Liver (tissue), 8 donors: ENCODE measurements at regions not wholly inside any gene's neighbourhood (a gene's known extent, or its start where the extent isn't known, plus 50 kb on each side); places are given as distances from the start of the nearest gene placed in this dataset.

ENCODE experiments used
- DNase-seq: peaks from one replicate; pipeline ENCODE4 v3.0.0-alpha.2; 2017; ENCODE audit warnings: low spot score
- H3K27ac ChIP-seq, 2 donors: one replicate each; pipeline ENCODE4 v1.7.0; 2013; ENCODE audit warnings: inconsistent platforms in 2 of 2, low read length in 2 of 2, control low read depth in 1 of 2, low read depth in 1 of 2, mild to moderate bottlenecking in 1 of 2
- H3K27me3 ChIP-seq, 4 donors: one replicate each; pipeline versions ENCODE4 v1.6.1 to v1.7.0; 2013; ENCODE audit warnings: low read length in 3 of 4, inconsistent platforms in 1 of 4, mild to moderate bottlenecking in 1 of 4, moderate library complexity in 1 of 4; ENCODE audit not compliant: control insufficient read depth in 4 of 4, insufficient read depth in 4 of 4
- H3K36me3 ChIP-seq, 4 donors: one replicate each; pipeline versions ENCODE4 v1.6.1 to v1.7.0; 2013; ENCODE audit warnings: low read length in 3 of 4, mild to moderate bottlenecking in 3 of 4, low read depth in 1 of 4, moderate library complexity in 1 of 4; ENCODE audit not compliant: control insufficient read depth in 4 of 4, insufficient read depth in 3 of 4
- H3K4me1 ChIP-seq, 4 donors: one replicate each; pipeline versions ENCODE4 v1.6.1 to v1.7.0; 2013; ENCODE audit warnings: low read length in 3 of 4, mild to moderate bottlenecking in 3 of 4, moderate library complexity in 1 of 4; ENCODE audit not compliant: control insufficient read depth in 4 of 4, insufficient read depth in 4 of 4
- H3K4me3 ChIP-seq, 3 donors: one replicate each; pipeline versions ENCODE4 v1.6.1 to v1.7.0; 2013; ENCODE audit warnings: low read length in 3 of 3, control low read depth in 1 of 3, low read depth in 1 of 3, mild to moderate bottlenecking in 1 of 3
- H3K9ac ChIP-seq, 2 donors: one replicate each; pipeline ENCODE4 v1.7.0; 2013; ENCODE audit warnings: low read length in 2 of 2, mild to moderate bottlenecking in 2 of 2, moderate library complexity in 2 of 2, control low read depth in 1 of 2, low read depth in 1 of 2
- H3K9me3 ChIP-seq, 4 donors: one replicate each; pipeline versions ENCODE4 v1.6.1 to v1.7.0; 2013; ENCODE audit warnings: low read length in 3 of 4; ENCODE audit not compliant: control insufficient read depth in 4 of 4
- ATF3 ChIP-seq: IDR thresholded peaks from 2 replicates; pipeline ENCODE4 v1.6.1; 2016; ENCODE audit warnings: antibody characterized with exemption
- CTCF ChIP-seq: fragments of 150-350 bp; IDR thresholded peaks from 2 replicates; pipeline ENCODE4 v1.5.1; 2017; ENCODE audit warnings: improper control_type of control experiment, low read depth, low read length; ENCODE audit not compliant: missing input control
- FOXA1 ChIP-seq: IDR thresholded peaks from 2 replicates; pipeline ENCODE4 v1.6.1; 2016; ENCODE audit warnings: antibody characterized with exemption
- GABPA ChIP-seq, 2 donors: IDR thresholded peaks in 1 of 2; conservative IDR thresholded peaks in 1 of 2; 2 replicates each; pipeline ENCODE4 v1.6.1; 2016; ENCODE audit warnings: antibody characterized with exemption in 2 of 2, mild to moderate bottlenecking in 1 of 2, moderate library complexity in 1 of 2
- HNF4A ChIP-seq, 2 donors: conservative IDR thresholded peaks; 2 replicates each; pipeline ENCODE4 v1.6.1; 2016; ENCODE audit warnings: antibody characterized with exemption in 2 of 2, mild to moderate bottlenecking in 2 of 2
- HNF4G ChIP-seq: IDR thresholded peaks from 2 replicates; pipeline ENCODE4 v1.6.1; 2016; ENCODE audit warnings: antibody characterized with exemption
- JUND ChIP-seq, 2 donors: IDR thresholded peaks; 2 replicates each; pipeline ENCODE4 v1.6.1; 2016; ENCODE audit warnings: antibody characterized with exemption in 2 of 2
- MAX ChIP-seq: IDR thresholded peaks from 2 replicates; pipeline ENCODE4 v1.6.1; 2016; ENCODE audit warnings: antibody characterized with exemption
- NR2F2 ChIP-seq: IDR thresholded peaks from 2 replicates; pipeline ENCODE4 v1.6.1; 2016; ENCODE audit warnings: antibody characterized with exemption
- RAD21 ChIP-seq, 2 donors: IDR thresholded peaks; 2 replicates each; pipeline ENCODE4 v1.6.1; 2016; ENCODE audit warnings: antibody characterized with exemption in 2 of 2, mild to moderate bottlenecking in 2 of 2
- REST ChIP-seq: IDR thresholded peaks from 2 replicates; pipeline ENCODE4 v1.6.1; 2016; ENCODE audit warnings: antibody characterized with exemption, mild to moderate bottlenecking
- RXRA ChIP-seq, 2 donors: IDR thresholded peaks; 2 replicates each; pipeline ENCODE4 v1.6.1; 2017 to 2018; ENCODE audit warnings: antibody characterized with exemption in 2 of 2, mild to moderate bottlenecking in 1 of 2
- SP1 ChIP-seq: IDR thresholded peaks from 2 replicates; pipeline ENCODE4 v1.6.1; 2018; ENCODE audit warnings: antibody characterized with exemption, mild to moderate bottlenecking
- TAF1 ChIP-seq: conservative IDR thresholded peaks from 2 replicates; pipeline ENCODE4 v1.6.1; 2016; ENCODE audit warnings: antibody characterized with exemption, mild to moderate bottlenecking
- YY1 ChIP-seq: IDR thresholded peaks from 2 replicates; pipeline ENCODE4 v1.6.1; 2016; ENCODE audit warnings: antibody characterized with exemption, mild to moderate bottlenecking
- WGBS: extraction: QIAGEN DNeasy Blood & Tissue Kit; methylation state at CpG from one replicate; pipeline ENCODE4 v1.1.7; 2013; 5-methylcytosine and 5-hydroxymethylcytosine counted together
- donor health status: healthy.
- donor health status: healthy.
- donor health status: healthy.
- donor health status: healthy.
- donor health status: healthy.

- no peaks in the 10 kb centered on the region for H3K9me3 ChIP-seq
- no peak overlapping the region for H3K4me3 ChIP-seq
- H3K36me3 ChIP-seq: no peaks in the 10 kb centered on the region
- H3K4me1 ChIP-seq: no peaks in the 10 kb centered on the region
- no peak overlapping the region for H3K9ac ChIP-seq
- WGBS: 69% methylated on average over 2 of the region's 2 CpGs
- no peak overlapping the region for H3K27ac ChIP-seq
- DNase-seq: no peak
- no peaks in the 10 kb centered on the region for H3K27me3 ChIP-seq
- TF ChIP-seq RAD21 (IDR thresholded peaks at IDR 0.05): no peak
- TF ChIP-seq HNF4A (conservative IDR thresholded peaks at IDR 0.05): no peak
- TF ChIP-seq ATF3: no peak
- no peak for TF ChIP-seq RXRA (IDR thresholded peaks at IDR 0.05)
- TF ChIP-seq GABPA (IDR thresholded peaks at IDR 0.05 in 1 of 2, conservative IDR thresholded peaks at IDR 0.05 in 1 of 2): no peak
- TF ChIP-seq HNF4G: no peak
- no peak for TF ChIP-seq TAF1
- TF ChIP-seq YY1: no peak
- no peak for TF ChIP-seq REST
- TF ChIP-seq SP1: no peak
- TF ChIP-seq NR2F2: no peak
- no peak for TF ChIP-seq FOXA1
These were observed 427.8 kb downstream of the NR4A2 start for GRCh38 chr2:155904720-155905119.

- no peak overlapping the region for H3K9ac ChIP-seq
- WGBS: 83% methylated on average over 2 of the region's 2 CpGs
These were observed 429.9 kb downstream of the NR4A2 start for GRCh38 chr2:155902635-155903034.

More at GRCh38 chr2:155902635-155903034, 429.9 kb downstream of the NR4A2 start:
- Histone ChIP-seq H3K27ac (no peak overlapping the region), H3K27me3 (no peaks in the 10 kb centered on the region), H3K36me3 (no peaks in the 10 kb centered on the region), H3K9me3 (no peaks in the 10 kb centered on the region), H3K4me3 (no peak overlapping the region), H3K4me1 (no peaks in the 10 kb centered on the region)
- TF ChIP-seq SP1 (no peak), GABPA (IDR thresholded peaks at IDR 0.05 in 1 of 2, conservative IDR thresholded peaks at IDR 0.05 in 1 of 2) (no peak), CTCF (no peak), MAX (no peak), HNF4A (conservative IDR thresholded peaks at IDR 0.05) (no peak), HNF4G (no peak), TAF1 (no peak), RAD21 (IDR thresholded peaks at IDR 0.05) (no peak), REST (no peak), JUND (IDR thresholded peaks at IDR 0.05) (no peak), FOXA1 (no peak), RXRA (IDR thresholded peaks at IDR 0.05) (no peak), ATF3 (no peak)
- DNase-seq: no peak
